Stimulated activated CD4-positive, alpha-beta T cell treated with anti-CD3 and anti-CD28 coated beads, Interleukin-12 subunit alpha, Interleukin-12 subunit beta, amount 100 ng/mL, for 24 hours (primary cell): ENCODE measurements at regions not wholly inside any gene's neighbourhood (a gene's known extent, or its start where the extent isn't known, plus 50 kb on each side); places are given as distances from the start of the nearest gene placed in this dataset.

ENCODE experiments used
- DNase-seq, 2 experiments: peaks; one replicate each; pipeline ENCODE4 v3.0.0-alpha.2; 2020; ENCODE audit warnings: low read depth in 2 of 2

DNA sequence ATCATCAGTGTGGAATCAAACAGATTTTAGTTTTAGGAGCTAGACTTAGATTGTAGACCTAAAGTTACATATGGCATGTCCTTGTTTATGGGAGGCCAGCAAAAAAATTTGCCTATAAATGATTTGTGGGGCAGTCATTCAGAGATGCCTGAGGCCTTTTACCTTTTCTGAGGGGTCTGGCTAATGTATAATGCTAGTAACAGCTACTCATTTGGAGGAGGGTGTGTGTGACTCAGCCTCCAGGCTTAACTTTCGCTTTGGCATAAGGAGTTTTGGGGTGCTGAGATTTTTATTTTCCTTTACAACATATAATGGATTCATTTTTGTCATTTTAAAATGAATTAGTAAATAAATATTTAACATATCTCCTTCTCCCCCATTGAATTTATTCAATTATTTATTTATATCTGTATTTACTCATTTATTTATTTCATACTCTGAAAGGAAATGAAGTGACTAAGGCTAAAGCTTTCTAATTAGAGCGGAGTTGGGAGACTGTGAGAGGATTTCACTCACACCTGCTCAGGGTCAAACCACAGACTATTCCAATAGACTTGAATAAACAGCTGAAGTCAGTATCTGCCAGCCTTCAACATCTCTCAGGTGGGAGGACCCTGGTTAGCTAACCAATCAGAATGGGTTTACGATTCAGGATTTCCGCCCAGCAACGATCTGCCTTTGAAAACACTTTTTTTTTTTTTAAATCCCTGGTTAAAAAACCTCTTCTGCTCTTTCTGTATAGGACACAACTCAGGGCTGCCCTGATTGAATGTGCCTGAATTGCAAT lies 487.5 kb upstream of the SGCD start:
- no peak for DNase-seq

DNA sequence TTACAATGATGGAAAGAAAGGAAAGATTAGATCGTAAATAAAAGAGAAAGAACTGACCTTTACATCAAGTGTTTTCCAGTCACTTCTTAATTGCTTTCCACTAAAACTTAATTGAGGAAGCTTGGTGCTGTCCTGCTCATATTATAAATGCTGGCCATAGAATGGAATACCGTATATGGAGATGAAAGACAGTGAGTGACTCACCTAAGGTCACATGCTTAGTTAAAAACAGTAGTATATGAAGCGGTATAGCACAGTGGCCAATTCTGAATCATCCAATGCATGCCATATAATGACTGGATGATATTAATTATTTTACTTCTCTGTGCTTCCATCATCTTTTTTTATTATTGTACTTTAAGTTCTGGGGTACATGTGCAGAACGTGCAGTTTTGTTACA lies 482.4 kb upstream of the SGCD start:
- no peak for DNase-seq

DNA sequence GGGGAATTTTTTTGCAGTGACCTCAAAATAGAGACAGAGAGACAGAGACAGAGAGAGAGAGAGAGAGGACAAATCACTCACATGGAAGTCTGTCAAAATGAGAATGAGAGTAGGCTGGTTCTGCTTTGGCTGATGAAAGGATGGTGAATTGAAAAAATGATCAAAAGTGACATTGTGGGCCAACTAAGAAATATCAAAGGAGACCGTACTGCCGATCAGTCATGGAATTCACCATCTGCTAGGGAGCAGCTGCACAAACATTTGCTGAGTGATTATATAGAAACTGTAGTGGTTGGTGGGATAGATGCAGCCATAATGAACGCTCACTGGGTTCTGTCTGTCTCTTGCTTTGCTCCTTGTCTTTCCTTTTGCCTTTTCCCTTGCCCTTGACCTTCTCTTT lies 476.6 kb upstream of the SGCD start:
- no peak for DNase-seq

DNA sequence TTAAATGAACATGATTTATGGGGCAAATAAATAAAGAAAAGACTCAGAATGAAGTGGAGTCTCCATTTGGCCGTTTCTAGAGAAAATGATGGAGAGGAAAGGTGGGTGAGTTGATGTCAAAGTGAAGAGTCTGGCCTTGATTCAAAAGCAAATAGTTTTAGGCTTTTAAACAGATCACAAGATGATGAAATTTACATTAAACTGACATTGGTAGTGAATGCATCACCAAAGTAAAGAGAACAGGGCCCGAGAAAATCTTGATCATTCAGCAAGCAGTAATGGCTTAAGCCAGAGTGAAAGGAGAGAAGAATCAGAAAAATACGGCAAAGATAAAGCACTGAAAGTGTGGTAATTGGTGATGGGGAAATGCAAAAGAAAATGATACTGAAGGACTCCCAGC lies 460.0 kb upstream of the SGCD start:
- DNase-seq, result no peak

DNA sequence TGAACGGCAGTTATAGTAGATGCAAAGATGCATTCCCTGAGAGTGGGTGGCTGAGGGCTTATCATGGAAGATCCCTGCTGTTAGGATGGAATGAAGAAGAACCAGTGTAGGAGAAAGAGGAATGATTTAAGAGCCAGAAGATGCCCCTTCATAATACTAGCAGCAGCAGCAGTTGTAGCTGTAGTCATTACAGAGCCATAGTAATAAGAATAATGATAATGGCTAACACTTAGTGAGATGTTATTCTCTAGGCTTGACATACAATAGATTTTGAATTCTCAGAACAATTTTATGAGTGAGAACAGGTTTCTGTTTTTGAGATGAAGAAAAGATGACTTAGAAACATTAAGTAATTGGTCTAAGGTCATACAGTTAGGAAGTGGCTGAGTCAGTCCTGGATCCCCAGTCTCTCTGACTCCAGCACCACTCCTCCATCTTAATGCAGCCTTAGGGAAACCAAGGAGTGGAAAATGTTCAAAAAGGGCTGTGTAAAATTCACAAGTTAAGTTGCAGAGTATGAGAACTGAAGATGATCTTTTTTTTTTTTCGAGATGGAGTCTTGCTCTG lies 459.4 kb upstream of the SGCD start:
- no peak for DNase-seq

DNA sequence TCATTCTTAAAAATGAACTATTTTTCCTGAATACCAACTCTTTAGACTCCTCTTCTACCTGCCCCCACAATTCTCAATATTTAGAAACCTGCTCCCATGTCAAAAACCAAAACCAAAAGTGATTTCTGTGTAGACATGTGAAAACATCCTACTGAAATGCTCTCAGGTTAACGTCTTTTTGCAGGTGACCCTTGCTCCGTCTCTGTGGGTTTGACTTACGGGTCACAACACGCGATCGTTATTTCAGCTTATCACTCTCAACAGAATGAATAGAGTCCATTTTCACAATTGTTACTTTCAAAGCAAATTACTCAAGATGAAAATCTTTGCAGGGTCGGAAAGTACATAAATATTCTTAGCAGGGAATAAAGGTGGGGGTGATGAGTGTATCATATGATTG lies 456.3 kb upstream of the SGCD start:
- no peak for DNase-seq

DNA sequence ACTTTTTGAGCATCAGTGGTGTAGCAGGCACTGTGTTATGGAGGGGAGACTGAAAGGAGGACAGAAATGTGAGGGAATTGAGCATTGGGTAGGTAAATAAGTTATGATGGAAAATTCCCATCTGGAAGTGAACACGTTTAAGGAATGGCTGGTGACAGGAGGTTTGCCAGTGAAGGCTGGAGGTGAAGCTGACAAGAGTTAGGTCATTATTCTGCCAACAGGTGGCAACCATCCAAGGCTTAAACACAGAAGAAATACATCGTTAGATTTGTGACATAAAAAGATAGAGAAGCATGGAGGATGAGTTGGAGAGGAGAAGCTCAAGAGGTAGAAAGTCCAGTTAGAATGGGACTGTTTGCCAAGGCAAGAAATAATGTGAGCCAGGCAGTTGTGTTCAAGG lies 455.3 kb upstream of the SGCD start:
- no peak for DNase-seq

DNA sequence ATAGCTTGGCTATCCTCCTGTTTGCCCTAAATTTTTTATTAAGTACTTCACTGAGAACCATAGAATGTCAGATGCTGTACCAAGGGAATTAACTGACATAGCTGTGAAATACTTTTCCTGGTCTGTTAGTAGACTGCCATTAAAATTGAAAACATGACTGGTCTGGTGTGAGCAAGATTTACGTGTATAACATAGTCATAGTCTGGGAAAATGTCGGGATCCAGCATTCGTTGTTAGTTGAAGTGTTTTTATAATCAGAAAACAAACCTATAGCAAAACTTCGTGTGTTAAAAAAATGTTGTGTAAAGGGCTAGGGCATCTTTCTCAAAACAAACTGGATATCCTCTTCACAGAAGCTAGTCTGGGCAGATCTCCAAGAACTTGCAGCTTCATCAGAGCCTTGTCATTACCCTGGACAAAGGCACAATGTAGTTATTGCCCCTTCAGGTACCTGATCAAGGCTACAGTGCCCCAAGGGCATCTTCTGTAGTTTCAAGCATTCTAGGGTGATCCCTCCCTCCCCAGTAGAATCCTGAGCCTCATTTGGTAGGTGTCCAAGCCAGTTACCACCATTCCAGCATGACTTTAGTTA lies 454.2 kb upstream of the SGCD start:
- no peak for DNase-seq

DNA sequence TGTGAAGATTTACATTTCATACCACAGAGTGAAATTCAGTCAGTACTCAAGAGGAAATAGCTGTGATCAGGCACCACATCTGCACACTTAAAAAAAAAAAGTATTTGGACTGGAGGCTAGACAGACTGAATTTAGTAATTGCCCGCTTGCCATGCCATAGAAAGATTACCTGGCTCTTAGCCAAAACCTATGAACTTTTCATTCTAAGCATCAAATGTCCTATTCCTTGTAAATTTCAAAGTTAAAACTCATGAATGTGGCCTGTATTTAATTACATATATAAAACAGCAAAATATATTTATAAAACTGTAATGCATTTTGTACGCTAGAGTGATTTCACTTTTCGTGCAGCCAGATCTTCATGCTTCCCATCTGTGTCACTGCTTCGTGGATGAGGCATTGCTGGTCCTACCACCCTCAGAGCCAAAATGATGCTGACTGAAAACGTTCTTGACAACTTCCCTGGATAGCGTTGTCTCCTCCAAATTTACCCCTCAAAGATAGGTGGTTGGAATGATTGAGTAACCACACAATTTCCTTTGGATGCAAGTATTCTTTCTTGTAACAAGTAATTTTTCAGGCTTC lies 447.9 kb upstream of the SGCD start:
- no peak for DNase-seq

DNA sequence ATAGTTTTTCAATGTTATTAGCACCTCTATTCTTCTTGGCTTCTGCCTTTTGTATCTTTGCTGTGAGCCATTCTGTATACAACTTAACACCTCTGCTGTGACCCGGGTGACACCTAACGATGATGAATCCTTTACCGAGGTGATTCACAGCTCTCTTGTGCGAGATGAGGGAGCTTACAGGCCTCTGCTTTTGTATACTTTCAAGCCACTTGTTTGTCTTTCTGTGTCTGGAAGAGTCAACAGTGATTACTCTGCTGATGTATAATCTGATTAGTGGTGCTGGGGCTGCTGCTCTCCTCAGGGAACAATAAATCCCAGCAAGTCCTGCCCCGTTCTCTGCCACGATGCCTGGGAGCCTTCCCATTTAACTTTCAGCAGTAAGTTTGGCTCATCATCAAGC lies 442.9 kb upstream of the SGCD start:
- DNase-seq, result no peak

DNA sequence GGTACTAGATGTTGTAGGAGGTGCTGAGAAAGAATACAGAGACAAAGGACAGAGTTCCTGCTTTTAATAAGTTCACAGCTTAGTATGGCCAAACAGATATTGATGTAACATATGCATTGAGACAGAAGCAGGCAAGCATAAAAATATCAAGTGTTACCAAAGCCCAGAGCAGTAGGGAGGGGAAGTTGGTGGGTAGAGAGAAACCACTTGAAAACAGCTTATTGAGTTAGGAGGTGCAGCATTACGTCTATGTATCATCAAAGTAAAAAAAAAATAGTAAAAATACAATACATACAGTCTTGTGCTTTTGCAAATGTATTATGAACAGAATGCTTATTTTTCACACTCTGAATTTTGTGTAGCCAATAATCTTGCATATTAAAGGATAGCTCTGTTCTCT lies 441.8 kb upstream of the SGCD start:
- DNase-seq, result no peak

DNA sequence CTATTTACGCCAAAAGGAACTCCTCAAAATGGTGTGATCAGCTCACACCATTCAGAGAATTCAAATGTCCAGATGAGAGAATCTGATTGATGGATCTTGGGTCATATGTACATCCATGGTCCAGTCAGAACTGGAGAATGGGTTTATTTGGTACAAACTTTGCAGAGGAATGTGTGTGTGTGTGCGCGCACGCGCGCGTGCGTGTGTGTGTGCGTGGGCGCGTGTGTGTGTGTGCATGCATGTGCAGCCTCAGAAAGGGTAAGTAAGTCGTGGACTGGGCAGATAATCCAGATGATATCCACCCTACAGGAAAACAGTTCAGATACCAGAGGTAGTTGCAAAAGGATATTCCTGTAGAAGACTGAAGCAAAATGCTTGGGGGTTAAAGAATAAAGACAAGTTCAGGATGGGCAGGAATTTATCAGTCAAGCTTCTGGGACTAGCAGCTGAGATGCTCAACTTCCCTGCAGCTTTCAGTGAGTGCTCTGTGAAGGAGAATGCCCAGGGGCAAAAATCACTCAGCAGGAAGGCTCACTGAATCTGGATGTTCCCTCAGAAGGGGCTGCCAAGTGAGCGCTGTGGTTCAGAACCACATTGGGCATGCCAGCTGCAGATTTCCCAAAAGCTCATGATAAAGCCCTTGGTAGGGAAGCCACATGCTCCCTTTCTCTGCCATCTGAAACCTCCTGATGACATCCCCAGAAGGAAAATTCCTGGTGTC lies 440.5 kb upstream of the SGCD start:
- no peak for DNase-seq

DNA sequence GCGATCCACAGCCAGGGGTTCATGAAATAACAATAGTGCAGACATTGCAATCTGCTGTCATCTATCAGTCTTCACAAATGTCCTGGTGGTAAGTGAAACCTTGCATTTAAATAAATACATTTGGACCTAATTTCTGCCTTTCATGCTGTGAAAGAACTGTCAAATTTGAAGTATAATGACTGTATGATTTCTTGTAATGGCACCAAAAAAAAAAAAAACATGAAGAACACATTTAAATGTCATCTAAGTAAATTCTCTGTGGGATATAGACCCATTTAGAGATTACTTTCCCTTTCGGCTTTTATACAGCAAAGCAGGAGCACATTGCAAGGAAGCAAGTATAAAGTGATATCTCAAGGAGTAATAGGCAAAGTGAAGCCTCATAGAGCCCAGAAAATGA lies 431.5 kb upstream of the SGCD start:
- DNase-seq, result no peak

DNA sequence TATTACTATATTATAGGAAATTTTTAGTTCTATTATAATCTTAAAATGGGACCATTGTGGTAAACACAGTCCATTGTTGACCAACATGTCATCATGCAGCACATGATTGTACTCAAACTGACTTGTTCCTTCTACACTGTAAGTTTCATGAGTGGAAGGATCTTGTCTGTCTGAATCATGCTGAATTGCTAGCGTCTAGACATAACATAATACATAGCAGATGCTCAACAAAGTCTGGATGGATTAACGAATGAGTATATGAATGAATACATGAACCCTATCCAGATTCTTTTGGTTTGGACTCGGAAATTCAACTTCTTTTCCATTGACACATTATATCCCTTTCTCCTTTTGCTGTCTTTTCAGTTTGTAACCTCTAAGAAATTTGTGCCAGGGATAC lies 429.2 kb upstream of the SGCD start:
- no peak for DNase-seq

DNA sequence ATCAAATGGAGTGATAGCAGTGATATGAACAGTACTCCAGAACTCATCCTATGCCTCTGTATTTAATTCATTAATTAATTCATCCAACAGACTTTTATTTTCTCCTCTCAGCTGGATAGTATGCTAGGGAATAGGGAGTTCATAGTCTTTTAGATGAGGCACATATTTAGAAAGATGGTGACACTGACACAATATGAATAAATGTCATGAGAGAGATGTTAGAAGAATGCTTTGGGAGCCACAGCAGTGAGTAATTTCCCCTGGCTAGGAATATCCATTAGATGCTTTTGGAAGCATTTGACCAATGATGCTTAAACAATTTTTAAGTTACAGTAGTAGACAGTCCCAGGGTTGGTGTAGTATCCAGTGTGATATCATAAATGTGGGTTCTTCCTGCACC lies 428.7 kb upstream of the SGCD start:
- DNase-seq, result no peak

DNA sequence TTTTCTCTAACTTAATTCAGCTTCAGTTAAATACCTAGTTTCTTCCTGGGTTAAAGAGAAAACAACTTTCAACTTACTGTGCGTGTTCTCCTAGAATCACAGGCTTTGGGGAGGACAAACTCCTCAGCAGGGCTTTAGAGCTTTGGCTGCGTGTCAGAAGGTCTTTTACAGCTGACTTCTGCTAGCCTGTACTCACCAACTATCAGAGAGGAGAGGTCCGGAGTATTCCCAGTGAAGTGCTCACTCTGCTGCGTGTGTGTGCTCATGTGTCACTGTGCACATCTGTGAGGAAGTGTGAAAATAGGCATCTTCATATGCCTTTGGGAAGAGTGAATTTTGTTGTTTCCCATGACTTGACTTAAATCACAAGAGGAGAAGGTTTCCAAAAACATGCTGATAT lies 423.2 kb upstream of the SGCD start:
- no peak for DNase-seq

DNA sequence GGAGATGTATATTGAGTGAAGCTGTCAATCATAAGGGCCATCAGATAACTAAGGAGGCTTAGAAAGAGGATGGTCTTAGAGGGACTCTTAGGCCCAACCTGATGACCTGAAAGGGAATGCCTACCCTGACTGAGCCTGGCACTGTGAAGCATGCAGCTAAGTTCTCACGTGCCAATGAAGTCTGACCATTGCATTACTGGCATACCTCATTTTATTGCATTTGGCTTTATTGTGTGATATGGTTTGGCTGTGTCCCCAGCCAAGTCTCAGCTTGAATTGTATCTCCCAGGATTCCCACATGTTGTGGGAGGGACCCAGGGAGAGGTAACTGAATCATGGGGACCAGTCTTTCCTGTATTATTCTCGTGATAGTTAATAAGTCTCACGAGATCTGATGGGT lies 421.6 kb upstream of the SGCD start:
- DNase-seq, result no peak

DNA sequence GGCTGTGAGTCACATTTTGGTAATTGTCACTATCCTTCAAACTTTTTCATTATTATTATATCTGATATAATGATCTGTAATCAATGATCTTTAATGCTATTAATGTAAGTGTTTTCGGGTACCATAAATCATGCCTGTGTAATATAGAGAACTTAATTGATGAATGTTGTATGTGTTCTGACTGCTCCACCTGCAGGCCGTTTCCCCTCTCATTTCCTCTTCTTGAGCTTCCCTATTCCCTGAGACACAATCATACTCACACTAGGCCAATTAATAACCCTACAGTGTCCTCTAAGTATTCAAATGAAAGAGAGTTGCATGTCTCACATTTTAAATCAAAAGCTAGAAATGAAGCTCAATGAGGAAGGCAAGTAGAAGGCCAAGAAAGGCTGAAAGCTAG lies 420.9 kb upstream of the SGCD start:
- DNase-seq, result no peak

DNA sequence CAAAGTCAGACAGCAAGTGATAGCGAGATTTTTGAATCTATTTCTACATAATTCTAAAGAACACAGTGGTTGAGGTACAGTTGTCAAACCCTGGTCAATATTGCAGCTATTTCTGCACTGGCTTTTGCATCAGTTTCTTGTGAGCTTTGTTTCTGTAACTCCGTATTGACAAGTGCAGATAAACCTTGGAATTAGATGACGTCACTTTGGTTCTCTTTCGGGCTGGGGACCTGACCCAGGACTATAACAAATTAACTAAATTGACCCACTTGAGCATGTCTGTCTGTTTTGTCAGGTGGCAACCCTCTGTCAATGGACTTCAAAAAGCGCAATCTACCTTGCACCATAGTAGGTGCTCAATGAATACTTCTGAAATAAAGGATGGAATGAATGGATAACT lies 418.4 kb upstream of the SGCD start:
- no peak for DNase-seq

DNA sequence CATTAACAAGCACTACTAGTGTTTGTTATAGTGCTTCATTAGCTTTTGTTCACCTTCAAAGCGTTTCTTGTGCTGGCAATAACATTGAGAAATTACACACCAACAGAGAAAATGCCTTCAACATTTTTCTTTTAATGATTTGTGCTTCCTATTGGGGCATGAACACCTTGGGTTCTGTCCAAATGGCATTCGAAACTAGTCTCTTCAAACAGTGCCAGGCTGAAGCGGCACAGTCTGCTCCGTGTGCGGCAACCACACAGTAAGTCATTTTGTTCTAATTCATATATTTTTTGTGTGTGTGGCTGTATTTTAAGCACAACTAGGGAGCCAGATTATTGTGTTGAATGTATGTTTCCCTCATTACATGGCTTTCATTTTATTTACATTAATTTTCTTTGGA lies 414.7 kb upstream of the SGCD start:
- no peak for DNase-seq

DNA sequence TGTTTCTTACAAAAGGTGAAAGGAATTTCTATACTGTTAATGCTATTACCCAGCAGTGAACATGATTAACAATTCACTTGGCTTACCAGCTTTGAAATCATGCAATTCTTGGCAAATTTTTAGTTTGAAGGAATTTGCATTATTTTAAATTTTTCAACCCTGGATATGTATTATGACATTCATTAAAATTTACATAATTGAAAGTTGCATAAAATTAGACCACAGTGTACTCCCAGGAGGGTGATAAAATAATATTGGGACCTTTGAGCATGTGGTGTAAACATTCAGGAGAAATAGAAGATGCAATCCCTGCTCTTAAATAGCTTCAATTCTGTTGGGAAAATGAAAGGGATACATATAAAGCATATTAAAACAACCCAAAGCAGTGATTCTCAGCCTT lies 412.2 kb upstream of the SGCD start:
- DNase-seq, result no peak

DNA sequence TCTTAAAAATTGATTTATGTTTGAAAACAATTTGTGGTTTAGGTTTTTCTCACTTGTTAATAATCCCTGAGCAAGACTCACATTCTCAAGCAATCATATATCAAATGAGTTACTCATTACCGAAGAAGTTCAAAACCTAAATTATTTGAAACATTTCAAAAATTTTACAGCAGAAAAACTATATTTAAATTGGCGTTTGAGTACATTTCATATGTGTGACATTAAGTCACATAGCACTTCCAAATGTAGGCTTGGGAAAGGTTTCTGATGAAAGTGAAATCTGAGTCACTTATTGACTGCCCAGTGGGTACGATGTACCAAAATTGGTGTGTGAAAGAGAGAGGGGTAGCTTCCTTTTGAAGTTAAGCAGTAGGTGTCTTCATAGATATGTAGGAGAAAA lies 411.4 kb upstream of the SGCD start:
- DNase-seq, result no peak

DNA sequence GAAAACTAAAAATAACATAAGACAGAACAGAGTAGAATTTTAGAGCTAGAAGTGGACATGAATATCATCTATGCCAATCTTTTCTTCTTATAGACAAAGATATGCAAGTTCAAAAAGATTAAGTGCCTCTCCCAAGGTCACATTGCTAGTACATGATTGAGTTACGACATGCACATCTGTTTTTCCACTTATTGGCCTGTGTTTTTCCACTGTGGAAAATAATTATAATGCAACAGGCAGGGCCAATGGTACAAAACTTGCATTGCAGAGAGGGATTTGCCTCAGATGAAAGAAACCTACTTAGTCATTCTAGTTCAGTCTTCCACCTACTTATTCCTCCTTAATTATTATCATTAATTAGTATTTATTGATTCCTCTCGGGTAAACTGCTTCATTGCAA lies 407.8 kb upstream of the SGCD start:
- no peak for DNase-seq
